ENCODE measurements at regions not wholly inside any gene's neighbourhood (a gene's known extent, or its start where the extent isn't known, plus 50 kb on each side); places are given as distances from the start of the nearest gene placed in this dataset.

DNA sequence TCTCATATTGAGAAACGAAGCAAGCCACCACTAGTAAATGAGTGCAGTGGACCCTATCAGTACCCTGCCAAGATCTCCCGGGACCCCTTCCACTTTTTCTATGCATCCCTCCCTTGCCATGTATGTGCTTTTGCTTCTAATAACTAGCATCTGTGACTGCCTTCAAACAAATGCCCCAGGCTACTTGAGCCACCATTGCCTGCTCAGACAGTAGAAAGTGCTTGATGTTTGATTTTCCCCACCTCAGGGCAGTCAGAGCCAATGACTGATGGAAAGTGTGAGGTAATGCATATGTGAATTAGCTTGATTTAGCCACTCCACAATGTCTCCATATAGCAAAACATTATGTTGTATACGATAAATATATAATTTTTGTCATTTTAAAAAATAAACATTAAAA, 797.3 kb upstream of the ACO1 start (continued):
- TF ChIP-seq, protein P1, sequence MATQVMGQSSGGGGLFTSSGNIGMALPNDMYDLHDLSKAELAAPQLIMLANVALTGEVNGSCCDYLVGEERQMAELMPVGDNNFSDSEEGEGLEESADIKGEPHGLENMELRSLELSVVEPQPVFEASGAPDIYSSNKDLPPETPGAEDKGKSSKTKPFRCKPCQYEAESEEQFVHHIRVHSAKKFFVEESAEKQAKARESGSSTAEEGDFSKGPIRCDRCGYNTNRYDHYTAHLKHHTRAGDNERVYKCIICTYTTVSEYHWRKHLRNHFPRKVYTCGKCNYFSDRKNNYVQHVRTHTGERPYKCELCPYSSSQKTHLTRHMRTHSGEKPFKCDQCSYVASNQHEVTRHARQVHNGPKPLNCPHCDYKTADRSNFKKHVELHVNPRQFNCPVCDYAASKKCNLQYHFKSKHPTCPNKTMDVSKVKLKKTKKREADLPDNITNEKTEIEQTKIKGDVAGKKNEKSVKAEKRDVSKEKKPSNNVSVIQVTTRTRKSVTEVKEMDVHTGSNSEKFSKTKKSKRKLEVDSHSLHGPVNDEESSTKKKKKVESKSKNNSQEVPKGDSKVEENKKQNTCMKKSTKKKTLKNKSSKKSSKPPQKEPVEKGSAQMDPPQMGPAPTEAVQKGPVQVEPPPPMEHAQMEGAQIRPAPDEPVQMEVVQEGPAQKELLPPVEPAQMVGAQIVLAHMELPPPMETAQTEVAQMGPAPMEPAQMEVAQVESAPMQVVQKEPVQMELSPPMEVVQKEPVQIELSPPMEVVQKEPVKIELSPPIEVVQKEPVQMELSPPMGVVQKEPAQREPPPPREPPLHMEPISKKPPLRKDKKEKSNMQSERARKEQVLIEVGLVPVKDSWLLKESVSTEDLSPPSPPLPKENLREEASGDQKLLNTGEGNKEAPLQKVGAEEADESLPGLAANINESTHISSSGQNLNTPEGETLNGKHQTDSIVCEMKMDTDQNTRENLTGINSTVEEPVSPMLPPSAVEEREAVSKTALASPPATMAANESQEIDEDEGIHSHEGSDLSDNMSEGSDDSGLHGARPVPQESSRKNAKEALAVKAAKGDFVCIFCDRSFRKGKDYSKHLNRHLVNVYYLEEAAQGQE (IDR thresholded peaks at IDR 0.05; ENCODE audit: low read depth), result no peak
- TF ChIP-seq, protein P2, sequence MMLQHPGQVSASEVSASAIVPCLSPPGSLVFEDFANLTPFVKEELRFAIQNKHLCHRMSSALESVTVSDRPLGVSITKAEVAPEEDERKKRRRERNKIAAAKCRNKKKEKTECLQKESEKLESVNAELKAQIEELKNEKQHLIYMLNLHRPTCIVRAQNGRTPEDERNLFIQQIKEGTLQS (IDR thresholded peaks at IDR 0.05), result no peak
- TF ChIP-seq POLR2A (IDR thresholded peaks at IDR 0.05; ENCODE audit: borderline replicate concordance, extremely low read depth, insufficient read depth, insufficient read length) (no peak), JUND (IDR thresholded peaks at IDR 0.05) (no peak), SP1 (IDR thresholded peaks at IDR 0.05; ENCODE audit: low read depth) (no peak), CBX3 (IDR thresholded peaks at IDR 0.05; ENCODE audit: low read depth) (no peak)

DNA sequence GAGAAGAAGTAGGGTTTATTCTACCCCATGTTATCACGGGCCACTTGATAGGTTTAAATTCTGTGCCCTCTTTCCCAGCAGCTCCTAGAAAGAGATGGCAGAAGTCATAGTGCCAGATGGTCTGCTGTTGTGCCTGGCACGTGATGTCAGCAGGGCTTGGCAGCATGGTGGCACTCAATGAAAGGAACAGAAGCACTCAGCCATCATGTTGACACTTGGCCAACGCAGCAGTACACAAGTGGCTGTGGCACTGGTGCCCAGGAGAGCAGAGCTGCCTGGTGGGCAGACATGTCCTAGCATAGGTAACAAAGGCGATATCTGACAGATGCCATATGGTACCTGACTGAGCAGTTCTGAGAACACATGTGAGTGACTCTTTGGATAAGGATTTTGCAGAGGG, 796.4 kb upstream of the ACO1 start:
- no peaks in the 10 kb centered on the region for H3K27me3 ChIP-seq (ENCODE audit: insufficient read depth, low read length)
- no TSS peak for BruUV-seq (replicated peaks)
- no peaks in the 10 kb centered on the region for H3K36me3 ChIP-seq (ENCODE audit: control insufficient read depth in 1 of 2, insufficient read depth in 2 of 2, low read length in 2 of 2)
- no peak overlapping the region for H3K27ac ChIP-seq (ENCODE audit: low read depth, low read length)
- ATAC-seq, result no peak; the same call in 1 of the 2 replicates
- intact Hi-C loops (cut with micrococcal nuclease), result no loop called here
- no peak overlapping the region for H3K9ac ChIP-seq (ENCODE audit: low read length)
- RAD21 ChIA-PET (ENCODE audit: low non-redundant PET in 1 of 2, low total read pairs in 2 of 2, uncharacterized antibody in 2 of 2, unreplicated experiment in 2 of 2), result no interaction called here
- H3K79me2 ChIP-seq (ENCODE audit: insufficient read depth, low read length), result no peaks in the 10 kb centered on the region
- H2AFZ ChIP-seq (ENCODE audit: low read depth, low read length, poor library complexity, severe bottlenecking), result no peak overlapping the region
- H3K9me3 ChIP-seq (ENCODE audit: control insufficient read depth in 1 of 2, insufficient read depth in 1 of 2, low read depth in 1 of 2, low read length in 2 of 2), result no peaks in the 10 kb centered on the region
- no peak for DNase-seq (ENCODE audit: low read depth, low spot score)
- no peaks in the 10 kb centered on the region; the same call in 1 of the 2 replicates for H3K9me2 ChIP-seq (ENCODE audit: insufficient read depth)
- no peaks in the 10 kb centered on the region for H4K20me1 ChIP-seq (ENCODE audit: insufficient read depth)
- no peak overlapping the region for H3K4me2 ChIP-seq (ENCODE audit: low read length)
- TF ChIP-seq EZH2 (IDR thresholded peaks at IDR 0.05), result no peak
- TF ChIP-seq RAD21 (IDR thresholded peaks at IDR 0.05; ENCODE audit: low read depth), result no peak
- TF ChIP-seq, protein P1 (IDR thresholded peaks at IDR 0.05; ENCODE audit: low read depth), result no peak
- TF ChIP-seq CEBPB (IDR thresholded peaks at IDR 0.05; ENCODE audit: low read depth), result no peak
- TF ChIP-seq YY1 (IDR thresholded peaks at IDR 0.05; ENCODE audit: extremely low read depth, insufficient replicate concordance, low read depth, low read length), result no peak
- TF ChIP-seq POLR2AphosphoS5 (IDR thresholded peaks at IDR 0.05; ENCODE audit: low read depth, low read length), result no peak
- TF ChIP-seq POLR2A (IDR thresholded peaks at IDR 0.05; ENCODE audit: borderline replicate concordance, extremely low read depth, insufficient read depth, insufficient read length), result no peak
- H3K4me1 ChIP-seq (ENCODE audit: control insufficient read depth in 1 of 2, insufficient read depth in 2 of 2, low read length in 2 of 2), result peaks cover 0 to 12% of the 10 kb centered on the region in 2 experiments; a peak in 1 of 4 replicates
- CTCF ChIA-PET, result no interaction called here
- no peak overlapping the region for H3K4me3 ChIP-seq (replicated peaks in 1 of 2; ENCODE audit: low read depth in 1 of 2, low read length in 2 of 2)
- POLR2A ChIA-PET, result no interaction called here
